ENCODE measurements at regions not wholly inside any gene's neighbourhood (a gene's known extent, or its start where the extent isn't known, plus 50 kb on each side); places are given as distances from the start of the nearest gene placed in this dataset.

GRCh38 chr12:24739106-24739779, 209.7 kb downstream of the BCAT1 start:
- TF ChIP-seq EP300 (IDR thresholded peaks at IDR 0.05) (no peak), POLR2A (IDR thresholded peaks at IDR 0.05) (no peak)
- TF ChIP-seq, protein P1, sequence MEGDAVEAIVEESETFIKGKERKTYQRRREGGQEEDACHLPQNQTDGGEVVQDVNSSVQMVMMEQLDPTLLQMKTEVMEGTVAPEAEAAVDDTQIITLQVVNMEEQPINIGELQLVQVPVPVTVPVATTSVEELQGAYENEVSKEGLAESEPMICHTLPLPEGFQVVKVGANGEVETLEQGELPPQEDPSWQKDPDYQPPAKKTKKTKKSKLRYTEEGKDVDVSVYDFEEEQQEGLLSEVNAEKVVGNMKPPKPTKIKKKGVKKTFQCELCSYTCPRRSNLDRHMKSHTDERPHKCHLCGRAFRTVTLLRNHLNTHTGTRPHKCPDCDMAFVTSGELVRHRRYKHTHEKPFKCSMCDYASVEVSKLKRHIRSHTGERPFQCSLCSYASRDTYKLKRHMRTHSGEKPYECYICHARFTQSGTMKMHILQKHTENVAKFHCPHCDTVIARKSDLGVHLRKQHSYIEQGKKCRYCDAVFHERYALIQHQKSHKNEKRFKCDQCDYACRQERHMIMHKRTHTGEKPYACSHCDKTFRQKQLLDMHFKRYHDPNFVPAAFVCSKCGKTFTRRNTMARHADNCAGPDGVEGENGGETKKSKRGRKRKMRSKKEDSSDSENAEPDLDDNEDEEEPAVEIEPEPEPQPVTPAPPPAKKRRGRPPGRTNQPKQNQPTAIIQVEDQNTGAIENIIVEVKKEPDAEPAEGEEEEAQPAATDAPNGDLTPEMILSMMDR (IDR thresholded peaks at IDR 0.05), result no peak

Measured in upper lobe of left lung (tissue), 4 donors.